ENCODE measurements at regions not wholly inside any gene's neighbourhood (a gene's known extent, or its start where the extent isn't known, plus 50 kb on each side); places are given as distances from the start of the nearest gene placed in this dataset.

- Mint-ChIP-seq H3K4me1 (ENCODE audit: low read depth, unreplicated experiment) (peaks cover 16% of the 10 kb centered on the region), H3K9me3 (ENCODE audit: low read depth, unreplicated experiment) (no peaks in the 10 kb centered on the region), H3K36me3 (ENCODE audit: insufficient read depth, unreplicated experiment) (no peaks in the 10 kb centered on the region), H3K27me3 (ENCODE audit: unreplicated experiment) (no peaks in the 10 kb centered on the region), H3K4me3 (ENCODE audit: low read depth, unreplicated experiment) (no peak overlapping the region), H3K27ac (ENCODE audit: unreplicated experiment) (no peak overlapping the region)
- no TSS peak for BruUV-seq (replicated peaks)
- no peak for DNase-seq
- CTCF ChIA-PET, result interaction anchor here (1.6 kb wide), 1 partner anchor 60 kb away, joined by 3 read pairs; no protein-coding TSS in a partner anchor
- TF ChIP-seq CTCF (IDR thresholded peaks at IDR 0.05; ENCODE audit: unreplicated experiment), result no peak
- intact Hi-C loops (cut with micrococcal nuclease; ENCODE audit: unreplicated experiment), result no loop called here
Measured at GRCh38 chr12:87384226-87384625, 645.0 kb downstream of the C12orf50 start.

GRCh38 chr12:87383680-87384079 lies 645.5 kb downstream of the C12orf50 start:
- Mint-ChIP-seq H3K4me3 (ENCODE audit: low read depth, unreplicated experiment) (no peak overlapping the region), H3K27ac (ENCODE audit: unreplicated experiment) (no peak overlapping the region), H3K36me3 (ENCODE audit: insufficient read depth, unreplicated experiment) (no peaks in the 10 kb centered on the region), H3K27me3 (ENCODE audit: unreplicated experiment) (no peaks in the 10 kb centered on the region), H3K9me3 (ENCODE audit: low read depth, unreplicated experiment) (no peaks in the 10 kb centered on the region), H3K4me1 (ENCODE audit: low read depth, unreplicated experiment) (peaks cover 16% of the 10 kb centered on the region)
- CTCF ChIA-PET, result interaction anchor here (1.6 kb wide), 1 partner anchor 60 kb away, joined by 3 read pairs; no protein-coding TSS in a partner anchor
- no peak for DNase-seq
- BruUV-seq (replicated peaks), result no TSS peak
- intact Hi-C loops (cut with micrococcal nuclease; ENCODE audit: unreplicated experiment), result no loop called here
- no peak for TF ChIP-seq CTCF (IDR thresholded peaks at IDR 0.05; ENCODE audit: unreplicated experiment)

GRCh38 chr12:87382959-87383566 lies 646.1 kb downstream of the C12orf50 start:
- no peaks in the 10 kb centered on the region for H3K36me3 Mint-ChIP-seq (ENCODE audit: insufficient read depth, unreplicated experiment)
- no peak overlapping the region for H3K4me3 Mint-ChIP-seq (ENCODE audit: low read depth, unreplicated experiment)
- DNase-seq, result no peak
- no TSS peak for BruUV-seq (replicated peaks)
- peaks cover 16% of the 10 kb centered on the region for H3K4me1 Mint-ChIP-seq (ENCODE audit: low read depth, unreplicated experiment)
- intact Hi-C loops (cut with micrococcal nuclease; ENCODE audit: unreplicated experiment), result no loop called here
- CTCF ChIA-PET, result interaction anchor here (1.6 kb wide), 1 partner anchor 61 kb away, joined by 3 read pairs; no protein-coding TSS in a partner anchor
- no peak overlapping the region for H3K27ac Mint-ChIP-seq (ENCODE audit: unreplicated experiment)
- no peak for TF ChIP-seq CTCF (IDR thresholded peaks at IDR 0.05; ENCODE audit: unreplicated experiment)
- no peaks in the 10 kb centered on the region for H3K27me3 Mint-ChIP-seq (ENCODE audit: unreplicated experiment)
- no peaks in the 10 kb centered on the region for H3K9me3 Mint-ChIP-seq (ENCODE audit: low read depth, unreplicated experiment)

- CTCF ChIA-PET, result no interaction called here
- Mint-ChIP-seq H3K27me3 (ENCODE audit: unreplicated experiment) (no peaks in the 10 kb centered on the region), H3K36me3 (ENCODE audit: insufficient read depth, unreplicated experiment) (no peaks in the 10 kb centered on the region), H3K4me1 (ENCODE audit: low read depth, unreplicated experiment) (peaks cover 16% of the 10 kb centered on the region), H3K4me3 (ENCODE audit: low read depth, unreplicated experiment) (no peak overlapping the region), H3K9me3 (ENCODE audit: low read depth, unreplicated experiment) (no peaks in the 10 kb centered on the region), H3K27ac (ENCODE audit: unreplicated experiment) (no peak overlapping the region)
- no TSS peak for BruUV-seq (replicated peaks)
- intact Hi-C loops (cut with micrococcal nuclease; ENCODE audit: unreplicated experiment), result no loop called here
- DNase-seq, result no peak
- TF ChIP-seq CTCF (IDR thresholded peaks at IDR 0.05; ENCODE audit: unreplicated experiment), result no peak
Measured at GRCh38 chr12:87382436-87382835, 646.8 kb downstream of the C12orf50 start.
